Cardiac fibroblast (primary cell): ENCODE measurements at regions not wholly inside any gene's neighbourhood (a gene's known extent, or its start where the extent isn't known, plus 50 kb on each side); places are given as distances from the start of the nearest gene placed in this dataset.

Source experiments
- DNase-seq, 2 donors: peaks; one replicate each; pipeline versions ENCODE4 v3.0.0 to v3.0.0-alpha.2; 2010; ENCODE audit warnings: low read depth in 2 of 2
- H3K4me3 ChIP-seq, 2 donors: replicated peaks in 1 of 2; 1 replicate in 1 of 2; 2 replicates in 1 of 2; pipeline ENCODE4 v1.5.1; 2011; ENCODE audit warnings: low read depth in 2 of 2, low read length in 2 of 2, mild to moderate bottlenecking in 2 of 2, moderate library complexity in 1 of 2
- TF ChIP-seq, protein P1 (sequence below): IDR thresholded peaks from one replicate; pipeline ENCODE4 v1.5.1; 2011; ENCODE audit warnings: low read depth, mild to moderate bottlenecking, low read length, inconsistent platforms

DNA sequence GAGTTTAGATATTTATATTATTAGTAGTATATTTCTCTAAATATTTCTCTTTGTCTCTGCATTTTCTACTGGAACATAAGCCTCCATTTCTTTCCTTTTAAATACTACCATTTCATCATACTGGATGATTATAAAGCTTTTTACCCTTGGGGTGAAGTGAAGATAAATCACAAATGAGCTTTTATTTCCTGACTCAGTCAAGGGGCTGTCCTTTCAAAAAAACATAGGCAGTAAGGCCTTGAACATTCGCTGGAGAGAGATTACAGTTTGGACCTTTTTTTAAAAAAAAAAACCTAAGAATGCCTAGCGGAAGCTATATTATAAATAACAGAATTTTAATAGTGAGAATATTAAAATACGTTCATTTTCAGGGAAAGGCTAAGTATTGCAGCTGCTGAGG, 268.8 kb upstream of the PCDH9 start:
- TF ChIP-seq, protein P1, sequence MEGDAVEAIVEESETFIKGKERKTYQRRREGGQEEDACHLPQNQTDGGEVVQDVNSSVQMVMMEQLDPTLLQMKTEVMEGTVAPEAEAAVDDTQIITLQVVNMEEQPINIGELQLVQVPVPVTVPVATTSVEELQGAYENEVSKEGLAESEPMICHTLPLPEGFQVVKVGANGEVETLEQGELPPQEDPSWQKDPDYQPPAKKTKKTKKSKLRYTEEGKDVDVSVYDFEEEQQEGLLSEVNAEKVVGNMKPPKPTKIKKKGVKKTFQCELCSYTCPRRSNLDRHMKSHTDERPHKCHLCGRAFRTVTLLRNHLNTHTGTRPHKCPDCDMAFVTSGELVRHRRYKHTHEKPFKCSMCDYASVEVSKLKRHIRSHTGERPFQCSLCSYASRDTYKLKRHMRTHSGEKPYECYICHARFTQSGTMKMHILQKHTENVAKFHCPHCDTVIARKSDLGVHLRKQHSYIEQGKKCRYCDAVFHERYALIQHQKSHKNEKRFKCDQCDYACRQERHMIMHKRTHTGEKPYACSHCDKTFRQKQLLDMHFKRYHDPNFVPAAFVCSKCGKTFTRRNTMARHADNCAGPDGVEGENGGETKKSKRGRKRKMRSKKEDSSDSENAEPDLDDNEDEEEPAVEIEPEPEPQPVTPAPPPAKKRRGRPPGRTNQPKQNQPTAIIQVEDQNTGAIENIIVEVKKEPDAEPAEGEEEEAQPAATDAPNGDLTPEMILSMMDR, result no peak
- no peak for DNase-seq
- no peak overlapping the region for H3K4me3 ChIP-seq

DNA sequence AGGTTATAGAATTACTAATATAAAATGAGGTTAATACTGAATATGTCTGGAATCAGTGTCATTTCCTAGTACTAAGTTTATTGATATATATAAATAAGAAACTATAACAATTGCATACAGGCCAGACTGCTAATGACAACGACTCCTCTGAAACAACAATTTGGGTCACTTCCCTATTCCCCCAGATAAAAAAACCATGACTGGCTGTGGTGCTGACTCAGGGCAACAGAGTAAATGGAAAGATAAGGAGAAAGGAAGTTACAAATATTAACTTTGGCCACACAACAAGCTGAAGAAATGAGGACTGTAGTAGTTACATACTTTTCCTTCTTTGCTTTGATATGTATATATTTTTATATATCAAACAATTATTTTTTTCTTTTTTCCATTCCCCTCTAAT, 263.7 kb upstream of the PCDH9 start:
- TF ChIP-seq, protein P1, result no peak
- no peak overlapping the region for H3K4me3 ChIP-seq
- DNase-seq, result peak; percentile 0 to 4

DNA sequence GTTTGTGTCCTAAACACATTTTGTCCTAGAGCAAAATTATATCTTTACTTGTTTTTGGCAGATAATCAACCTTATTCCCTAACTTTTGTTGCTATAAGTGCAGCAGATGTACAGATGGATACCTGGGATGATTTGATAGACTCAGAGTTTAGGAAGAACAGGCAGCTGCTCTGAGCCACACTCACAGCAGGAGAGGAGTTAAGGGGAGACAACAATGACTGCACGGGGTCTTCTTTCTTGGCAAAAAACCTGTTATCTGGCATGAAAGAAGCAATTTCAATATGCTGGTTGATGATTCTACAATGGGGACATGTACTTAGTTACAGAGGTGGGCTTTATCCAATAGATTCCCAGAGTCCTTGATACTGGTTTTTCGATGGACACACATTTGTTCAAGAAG, 258.9 kb upstream of the PCDH9 start:
- no peak for DNase-seq

DNA sequence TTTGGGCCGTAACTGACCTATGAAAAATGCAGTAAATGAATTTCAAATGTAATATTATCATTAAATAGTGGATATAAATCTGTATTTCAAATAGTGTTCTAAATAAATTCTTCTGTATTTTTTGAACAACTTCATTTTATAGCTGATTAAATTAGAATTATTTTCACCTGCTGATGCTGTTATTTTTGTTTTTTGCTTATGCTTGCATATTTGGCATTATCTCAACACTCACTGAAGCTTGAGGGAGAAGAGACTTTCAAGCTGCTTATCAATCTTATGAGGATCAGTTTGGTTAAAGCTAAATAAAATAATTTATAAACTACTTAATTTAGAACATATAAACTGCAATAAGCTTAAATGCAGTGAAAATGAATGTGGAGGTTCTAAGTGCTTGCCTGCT, 251.3 kb upstream of the PCDH9 start:
- H3K4me3 ChIP-seq, result no peak overlapping the region
- no peak for DNase-seq
- TF ChIP-seq, protein P1, result no peak

More for the DNA sequence above, 258.9 kb upstream of the PCDH9 start:
- TF ChIP-seq, protein P1, result no peak
- no peak overlapping the region for H3K4me3 ChIP-seq

DNA sequence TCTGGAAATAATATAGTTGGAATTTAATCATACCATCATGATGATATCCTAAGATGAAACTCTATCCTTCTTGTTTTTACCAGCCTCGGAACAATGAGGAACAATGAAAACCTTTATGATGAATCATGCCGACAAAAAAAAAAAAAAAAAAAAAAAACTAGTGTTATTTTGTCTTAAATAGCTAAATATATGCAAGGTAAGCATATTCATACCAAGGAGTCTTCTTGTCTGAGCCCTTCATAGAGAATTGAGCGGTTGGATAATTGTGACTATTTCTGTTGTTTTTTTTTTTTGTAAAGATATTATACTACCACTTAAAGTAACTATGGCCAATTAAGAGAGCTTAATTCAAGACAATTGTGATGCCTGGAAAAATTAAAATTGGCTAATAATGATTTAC, 244.0 kb upstream of the PCDH9 start:
- H3K4me3 ChIP-seq, result no peak overlapping the region
- TF ChIP-seq, protein P1, result no peak
- DNase-seq, result no peak

DNA sequence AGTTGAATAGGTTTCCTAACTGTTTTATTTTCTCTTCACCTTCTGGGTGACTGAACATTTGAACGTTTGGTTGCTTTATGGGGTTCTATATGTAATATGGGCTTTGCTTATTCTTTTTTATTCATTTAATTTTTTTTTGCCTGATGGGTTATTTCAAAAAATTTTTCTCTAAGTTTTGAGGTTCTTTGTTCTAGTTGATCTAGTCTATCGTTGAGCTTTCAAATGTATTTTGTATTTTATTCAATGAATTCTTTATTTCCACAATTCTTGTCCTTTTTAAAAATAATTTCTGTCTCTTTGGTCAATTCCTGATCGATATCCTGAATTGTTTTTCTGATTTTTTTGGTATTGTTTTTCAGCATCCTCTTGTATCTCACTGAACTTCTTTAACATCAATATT, 239.5 kb upstream of the PCDH9 start:
- DNase-seq, result no peak
- TF ChIP-seq, protein P1, result no peak
- no peak overlapping the region for H3K4me3 ChIP-seq

DNA sequence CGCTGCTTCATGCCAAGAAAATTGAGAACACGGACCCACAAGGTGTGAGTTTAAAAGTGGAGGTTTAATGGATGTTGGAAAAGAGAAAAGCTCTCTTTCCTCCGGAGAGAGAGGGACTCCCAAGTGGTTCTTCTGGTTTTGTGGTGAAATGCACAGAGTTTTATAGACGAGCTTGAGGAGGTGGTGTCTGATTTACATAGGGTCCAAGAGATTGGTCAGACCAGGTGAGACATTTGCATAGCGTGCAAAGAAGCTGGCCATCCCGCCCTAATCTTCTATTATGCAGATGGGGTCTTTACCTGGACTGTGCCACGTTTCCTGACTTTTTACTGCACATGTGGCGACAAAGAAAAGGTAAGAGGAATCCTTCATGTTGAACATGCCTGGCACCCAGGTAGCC, 236.4 kb upstream of the PCDH9 start:
- no peak for DNase-seq
- TF ChIP-seq, protein P1, result no peak
- no peak overlapping the region for H3K4me3 ChIP-seq
